HEK293T (cell line): ENCODE measurements at regions not wholly inside any gene's neighbourhood (a gene's known extent, or its start where the extent isn't known, plus 50 kb on each side); places are given as distances from the start of the nearest gene placed in this dataset.

Experiments used
- ARNT ChIP-seq: fragments of 450-650 bp; IDR thresholded peaks from 2 replicates; pipeline ENCODE4 v1.6.1; 2017; ENCODE audit warnings: mild to moderate bottlenecking
- BHLHE40 ChIP-seq: fragments of 450-650 bp; IDR thresholded peaks from 2 replicates; pipeline ENCODE4 v1.6.1; 2016; ENCODE audit warnings: mild to moderate bottlenecking, moderate library complexity, borderline replicate concordance
- ELF4 ChIP-seq: fragments of 450-650 bp; IDR thresholded peaks from 2 replicates; pipeline ENCODE4 v1.6.1; 2017; ENCODE audit warnings: antibody characterized with exemption
- FOXA1 ChIP-seq: fragments of 450-650 bp; IDR thresholded peaks from 2 replicates; pipeline ENCODE4 v1.6.1; 2016; ENCODE audit warnings: mild to moderate bottlenecking
- FOXK2 ChIP-seq: fragments of 450-650 bp; IDR thresholded peaks from 2 replicates; pipeline ENCODE4 v1.6.1; 2016; ENCODE audit warnings: mild to moderate bottlenecking
- FOXM1 ChIP-seq: fragments of 450-650 bp; IDR thresholded peaks from 2 replicates; pipeline ENCODE4 v1.6.1; 2017; ENCODE audit warnings: mild to moderate bottlenecking, borderline replicate concordance
- HDGF ChIP-seq: fragments of 450-650 bp; IDR thresholded peaks from 2 replicates; pipeline ENCODE4 v1.6.1; 2017; ENCODE audit warnings: antibody characterized with exemption, borderline replicate concordance
- NFRKB ChIP-seq: fragments of 450-650 bp; IDR thresholded peaks from 2 replicates; pipeline ENCODE4 v1.6.1; 2016; ENCODE audit warnings: mild to moderate bottlenecking, moderate library complexity
- SP1 ChIP-seq: fragments of 450-650 bp; IDR thresholded peaks from 2 replicates; pipeline ENCODE4 v1.6.1; 2017

GRCh38 chrX:141396536-141396935 lies 154.2 kb upstream of the SPANXC start:
- TF ChIP-seq NFRKB (no peak), BHLHE40 (no peak), SP1 (no peak), FOXM1 (no peak), FOXA1 (no peak), HDGF (no peak), ELF4 (no peak), FOXK2 (no peak), ARNT (no peak)
